CD4-positive, alpha-beta memory T cell (primary cell): ENCODE measurements at regions not wholly inside any gene's neighbourhood (a gene's known extent, or its start where the extent isn't known, plus 50 kb on each side); places are given as distances from the start of the nearest gene placed in this dataset.

Experiments
- CTCF ChIA-PET: fragments of 350-600 bp; sonication (Branson Sonifier 250); formaldehyde crosslinking; loops from one replicate; lab custom pipeline; 2021; ENCODE audit warnings: inconsistent platforms; ENCODE audit not compliant: partially characterized antibody; lab: Charles Lee
- POLR2A ChIA-PET: fragments of 350-600 bp; sonication (Branson Sonifier 250); formaldehyde crosslinking; loops from one replicate; lab custom pipeline; 2021; ENCODE audit not compliant: partially characterized antibody; lab: Charles Lee
- DNase-seq, 5 donors: peaks; one replicate each; pipeline versions ENCODE4 v3.0.0 to v3.0.0-alpha.2; 2020 to 2022; ENCODE audit warnings: mixed read lengths in 1 of 5
- H3K27ac ChIP-seq: one replicate; pipeline ENCODE4 v1.7.0; 2013; ENCODE audit warnings: low read depth, low read length
- H3K27me3 ChIP-seq: 2 replicates; pipeline ENCODE4 v1.7.0; 2013; ENCODE audit warnings: mild to moderate bottlenecking, low read length, moderate library complexity; ENCODE audit not compliant: insufficient read depth
- H3K36me3 ChIP-seq: 2 replicates; pipeline ENCODE4 v1.7.0; 2013; ENCODE audit warnings: mild to moderate bottlenecking, low read length, moderate library complexity; ENCODE audit not compliant: insufficient read depth
- H3K4me1 ChIP-seq: 2 replicates; pipeline ENCODE4 v1.7.0; 2013; ENCODE audit warnings: mild to moderate bottlenecking, low read length, moderate library complexity; ENCODE audit not compliant: insufficient read depth
- H3K4me3 ChIP-seq, 2 donors: one replicate each; pipeline ENCODE4 v1.7.0; 2013; ENCODE audit warnings: low read length in 2 of 2, mild to moderate bottlenecking in 1 of 2
- H3K9me3 ChIP-seq, 2 donors: one replicate each; pipeline ENCODE4 v1.7.0; 2013; ENCODE audit warnings: low read length in 2 of 2, control low read depth in 1 of 2; ENCODE audit not compliant: control insufficient read depth in 1 of 2
- H3K27ac Mint-ChIP-seq, 7 donors: one replicate each; pipeline ENCODE4 v1.8.0; 2020 to 2021; ENCODE audit warnings: mixed read lengths in 7 of 7, mild to moderate bottlenecking in 6 of 7, inconsistent platforms in 3 of 7, moderate library complexity in 3 of 7
- H3K27me3 Mint-ChIP-seq, 2 donors: one replicate each; pipeline ENCODE4 v1.8.0; 2020 to 2021; ENCODE audit warnings: mixed read lengths in 2 of 2
- H3K36me3 Mint-ChIP-seq, 2 donors: one replicate each; pipeline ENCODE4 v1.8.0; 2020 to 2021; ENCODE audit warnings: mixed read lengths in 2 of 2, inconsistent platforms in 1 of 2, mild to moderate bottlenecking in 1 of 2
- H3K4me1 Mint-ChIP-seq, 4 donors: one replicate each; pipeline ENCODE4 v1.8.0; 2020 to 2021; ENCODE audit warnings: mixed read lengths in 4 of 4, mild to moderate bottlenecking in 1 of 4
- H3K4me3 Mint-ChIP-seq, 8 donors: one replicate each; pipeline ENCODE4 v1.8.0; 2020 to 2021; ENCODE audit warnings: mixed read lengths in 8 of 8, mild to moderate bottlenecking in 7 of 8, moderate library complexity in 6 of 8, inconsistent platforms in 3 of 8
- H3K9me3 Mint-ChIP-seq, 8 donors: one replicate each; pipeline ENCODE4 v1.8.0; 2020 to 2021; ENCODE audit warnings: mixed read lengths in 8 of 8, mild to moderate bottlenecking in 5 of 8, inconsistent platforms in 3 of 8, moderate library complexity in 1 of 8
- intact Hi-C: fragments of 100-400 bp; cut with micrococcal nuclease; formaldehyde crosslinking; loops from one replicate; pipeline ENCODE4 v1.15.1; 2023

DNA sequence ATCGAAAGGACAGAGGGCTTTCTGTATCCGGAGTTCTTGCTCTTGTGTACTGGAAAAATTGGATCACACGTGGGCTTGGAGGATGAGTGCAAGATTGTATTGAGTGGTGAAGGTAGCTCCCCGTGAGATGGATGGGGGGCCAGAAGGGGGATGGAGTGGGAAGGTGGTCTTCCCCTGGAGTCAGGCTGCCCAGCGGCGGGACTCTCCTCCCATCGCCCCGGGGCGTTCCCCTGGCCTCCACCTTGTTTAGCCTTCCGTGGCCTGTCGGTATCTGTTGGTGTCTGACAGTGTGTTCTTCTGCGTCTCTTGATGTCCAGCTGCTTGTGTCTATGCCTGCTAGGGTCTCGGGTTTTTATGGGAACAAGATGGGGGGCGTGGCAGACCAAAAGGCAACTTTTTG, 54.6 kb upstream of the GABRA6 start:
- Histone ChIP-seq H3K4me3 (no peak overlapping the region), H3K4me1 (no peaks in the 10 kb centered on the region), H3K27me3 (no peaks in the 10 kb centered on the region), H3K9me3 (no peaks in the 10 kb centered on the region), H3K27ac (no peak overlapping the region), H3K36me3 (no peaks in the 10 kb centered on the region)
- POLR2A ChIA-PET, result no interaction called here
- no peak for DNase-seq
- H3K4me1 Mint-ChIP-seq, result no peaks in the 10 kb centered on the region
- H3K27me3 Mint-ChIP-seq, result no peaks in the 10 kb centered on the region
- intact Hi-C loops, result no loop called here
- CTCF ChIA-PET, result no interaction called here
- no peaks in the 10 kb centered on the region for H3K36me3 Mint-ChIP-seq
- H3K27ac Mint-ChIP-seq, result no peak overlapping the region
- H3K9me3 Mint-ChIP-seq, result peaks cover 0 to 23% (median 5%) of the 10 kb centered on the region in 8 donors
- no peak overlapping the region for H3K4me3 Mint-ChIP-seq

DNA sequence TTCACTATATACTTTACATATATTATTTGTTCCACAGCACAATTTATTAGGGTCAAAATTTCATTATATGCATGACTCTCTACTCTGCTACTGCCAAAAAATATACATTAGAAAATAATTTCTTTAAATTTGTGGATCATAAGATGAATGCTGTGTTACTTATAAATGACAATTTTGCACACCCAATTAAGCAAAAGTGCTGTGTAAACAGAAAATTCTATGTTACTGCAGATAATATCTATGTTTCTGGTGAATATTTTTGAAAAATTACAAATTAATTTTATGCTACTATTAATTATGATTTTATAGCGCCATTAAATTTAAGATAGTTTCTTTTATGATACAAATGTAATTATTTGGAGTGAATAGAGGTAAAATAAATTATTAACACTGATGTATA, 59.8 kb upstream of the GABRA6 start:
- intact Hi-C loops, result no loop called here
- no peaks in the 10 kb centered on the region for H3K36me3 Mint-ChIP-seq
- no peaks in the 10 kb centered on the region for H3K4me1 ChIP-seq
- no peaks in the 10 kb centered on the region for H3K27me3 Mint-ChIP-seq
- peaks cover 0 to 9% (median 5%) of the 10 kb centered on the region in 8 donors for H3K9me3 Mint-ChIP-seq
- H3K9me3 ChIP-seq, result no peaks in the 10 kb centered on the region
- no peaks in the 10 kb centered on the region for H3K27me3 ChIP-seq
- H3K4me3 ChIP-seq, result no peak overlapping the region
- DNase-seq, result no peak
- H3K27ac Mint-ChIP-seq, result no peak overlapping the region
- ChIA-PET POLR2A (no interaction called here), CTCF (no interaction called here)
- no peaks in the 10 kb centered on the region for H3K4me1 Mint-ChIP-seq
- no peak overlapping the region for H3K4me3 Mint-ChIP-seq
- no peak overlapping the region for H3K27ac ChIP-seq
- no peaks in the 10 kb centered on the region for H3K36me3 ChIP-seq

DNA sequence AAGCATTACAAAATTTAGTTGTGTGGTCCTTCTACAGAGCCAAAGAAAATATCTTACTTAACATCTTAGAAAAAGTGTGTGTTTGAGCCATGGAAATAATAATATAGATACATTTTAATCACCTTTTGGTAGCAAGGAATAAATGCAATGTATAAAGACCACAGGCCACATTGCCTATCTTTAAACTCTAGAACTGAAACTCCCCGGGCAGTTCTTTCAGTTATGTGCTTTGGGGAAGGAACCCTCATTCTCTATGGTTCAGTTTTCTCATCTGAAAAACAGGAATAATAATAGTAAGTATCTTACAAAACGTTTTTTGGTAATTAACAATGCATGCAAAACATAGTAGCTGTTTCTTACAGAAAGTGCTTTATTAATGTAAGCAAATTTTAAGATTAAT, 67.8 kb upstream of the GABRB2 start:
- Mint-ChIP-seq H3K9me3 (peaks cover 0 to 8% (median under 1%) of the 10 kb centered on the region in 8 donors), H3K4me1 (no peaks in the 10 kb centered on the region), H3K36me3 (no peaks in the 10 kb centered on the region), H3K4me3 (no peak overlapping the region), H3K27ac (no peak overlapping the region), H3K27me3 (no peaks in the 10 kb centered on the region)
- no peaks in the 10 kb centered on the region for H3K36me3 ChIP-seq
- H3K27me3 ChIP-seq, result no peaks in the 10 kb centered on the region
- DNase-seq, result no peak
- H3K4me3 ChIP-seq, result no peak overlapping the region
- ChIA-PET POLR2A (no interaction called here), CTCF (no interaction called here)
- intact Hi-C loops, result no loop called here
- H3K4me1 ChIP-seq, result no peaks in the 10 kb centered on the region
- H3K9me3 ChIP-seq, result no peaks in the 10 kb centered on the region
- H3K27ac ChIP-seq, result no peak overlapping the region

DNA sequence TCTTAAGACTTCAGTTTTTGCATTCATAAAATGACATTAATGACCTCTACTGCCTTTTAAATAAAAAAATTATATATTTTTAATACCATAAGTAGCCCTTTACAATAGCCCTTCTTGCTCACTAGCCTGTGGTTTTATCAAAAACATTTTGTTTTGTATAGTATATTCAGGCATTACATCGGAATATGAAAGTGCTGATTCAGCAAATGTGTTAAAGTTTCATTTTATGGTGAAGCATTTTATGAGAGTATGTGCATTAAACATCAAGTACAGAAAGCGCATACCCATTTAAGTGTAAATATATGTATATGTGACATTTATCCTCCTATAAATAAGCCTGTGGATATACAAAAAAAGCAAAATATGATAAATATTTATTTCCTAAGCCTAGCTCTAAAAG, 56.2 kb upstream of the GABRB2 start:
- no peaks in the 10 kb centered on the region for H3K27me3 ChIP-seq
- ChIA-PET CTCF (no interaction called here), POLR2A (no interaction called here)
- H3K9me3 Mint-ChIP-seq, result peaks cover 0 to 11% (median 1%) of the 10 kb centered on the region in 8 donors
- H3K4me1 ChIP-seq, result no peaks in the 10 kb centered on the region
- H3K36me3 ChIP-seq, result no peaks in the 10 kb centered on the region
- intact Hi-C loops, result no loop called here
- no peak overlapping the region for H3K27ac ChIP-seq
- H3K4me1 Mint-ChIP-seq, result no peaks in the 10 kb centered on the region
- no peaks in the 10 kb centered on the region for H3K27me3 Mint-ChIP-seq
- no peak overlapping the region for H3K4me3 ChIP-seq
- no peak overlapping the region for H3K4me3 Mint-ChIP-seq
- no peak for DNase-seq
- no peaks in the 10 kb centered on the region for H3K36me3 Mint-ChIP-seq
- no peak overlapping the region for H3K27ac Mint-ChIP-seq
- H3K9me3 ChIP-seq, result no peaks in the 10 kb centered on the region

DNA sequence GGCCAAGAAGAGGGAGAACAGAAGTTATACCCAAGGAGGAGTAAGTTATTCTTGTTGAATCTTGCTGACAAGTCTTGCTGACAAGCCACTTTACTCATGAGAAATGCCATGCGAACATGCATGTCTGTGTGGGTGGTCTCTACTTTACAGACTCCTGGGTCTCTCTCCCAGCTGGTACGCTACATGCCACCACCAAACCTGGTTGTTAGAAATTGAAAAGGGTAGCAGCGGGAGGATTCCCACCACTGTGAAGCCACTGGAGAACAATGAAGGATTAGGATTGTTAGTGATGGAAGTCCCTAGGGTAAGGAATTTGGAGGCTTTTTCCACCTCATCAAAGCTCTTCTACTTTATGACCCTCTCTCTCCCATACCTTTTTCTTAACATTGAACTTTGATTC, 53.6 kb upstream of the GABRB2 start:
- intact Hi-C loops, result no loop called here
- Histone ChIP-seq H3K36me3 (no peaks in the 10 kb centered on the region), H3K27me3 (no peaks in the 10 kb centered on the region), H3K4me1 (no peaks in the 10 kb centered on the region), H3K9me3 (no peaks in the 10 kb centered on the region), H3K27ac (no peak overlapping the region), H3K4me3 (no peak overlapping the region)
- H3K27me3 Mint-ChIP-seq, result no peaks in the 10 kb centered on the region
- no peak for DNase-seq
- no peak overlapping the region for H3K27ac Mint-ChIP-seq
- peaks cover 0 to 10% (median 4%) of the 10 kb centered on the region in 8 donors for H3K9me3 Mint-ChIP-seq
- ChIA-PET CTCF (interaction anchor here (1.2 kb wide), 1 partner anchor 12 kb away, joined by 3 read pairs; no protein-coding TSS in a partner anchor), POLR2A (no interaction called here)
- no peak overlapping the region for H3K4me3 Mint-ChIP-seq
- H3K36me3 Mint-ChIP-seq, result no peaks in the 10 kb centered on the region
- H3K4me1 Mint-ChIP-seq, result no peaks in the 10 kb centered on the region

DNA sequence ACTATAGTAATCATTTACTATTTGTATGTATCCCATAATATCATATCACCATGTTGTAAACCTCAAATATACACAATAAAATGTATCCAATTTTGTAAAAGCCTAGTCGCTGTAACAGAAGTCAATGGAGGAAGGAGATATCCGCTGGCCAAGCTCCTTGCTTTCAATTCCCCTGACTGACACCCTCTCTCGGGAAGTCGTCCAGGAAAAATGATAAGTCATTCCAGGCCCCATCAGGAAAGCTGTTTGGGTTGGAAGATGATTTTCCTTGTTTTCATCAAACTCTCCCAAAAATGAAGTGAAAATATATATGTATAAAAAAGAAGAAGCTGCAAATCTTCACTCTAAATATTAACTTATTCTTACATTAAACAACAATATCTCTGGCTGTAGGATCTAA, 52.2 kb upstream of the GABRB2 start:
- Histone ChIP-seq H3K27me3 (no peaks in the 10 kb centered on the region), H3K4me3 (no peak overlapping the region), H3K9me3 (no peaks in the 10 kb centered on the region), H3K27ac (no peak overlapping the region), H3K4me1 (no peaks in the 10 kb centered on the region), H3K36me3 (no peaks in the 10 kb centered on the region)
- H3K27me3 Mint-ChIP-seq, result no peaks in the 10 kb centered on the region
- H3K27ac Mint-ChIP-seq, result no peak overlapping the region
- H3K9me3 Mint-ChIP-seq, result peaks cover 0 to 16% (median 4%) of the 10 kb centered on the region in 8 donors
- POLR2A ChIA-PET, result no interaction called here
- no peak overlapping the region for H3K4me3 Mint-ChIP-seq
- no peaks in the 10 kb centered on the region for H3K4me1 Mint-ChIP-seq
- CTCF ChIA-PET, result no interaction called here
- intact Hi-C loops, result no loop called here
- H3K36me3 Mint-ChIP-seq, result no peaks in the 10 kb centered on the region
- no peak for DNase-seq
